NCI-H748 (cell line): ENCODE measurements at regions not wholly inside any gene's neighbourhood (a gene's known extent, or its start where the extent isn't known, plus 50 kb on each side); places are given as distances from the start of the nearest gene placed in this dataset.
A peak's percentile ranks its signal among the peaks of the same experiment; 100 is the strongest.

Source experiments
- DNase-seq: peaks from one replicate; lab custom pipeline; 2025; ENCODE audit not compliant: unreplicated experiment; lab: John Stamatoyannopoulos, UW

- DNase-seq: no peak
Measured at GRCh38 chr1:202067188-202067974, 55.3 kb upstream of the GPR37L1 start.

- no peak for DNase-seq
Measured at GRCh38 chr1:202068596-202068995, 54.1 kb upstream of the GPR37L1 start.

DNA sequence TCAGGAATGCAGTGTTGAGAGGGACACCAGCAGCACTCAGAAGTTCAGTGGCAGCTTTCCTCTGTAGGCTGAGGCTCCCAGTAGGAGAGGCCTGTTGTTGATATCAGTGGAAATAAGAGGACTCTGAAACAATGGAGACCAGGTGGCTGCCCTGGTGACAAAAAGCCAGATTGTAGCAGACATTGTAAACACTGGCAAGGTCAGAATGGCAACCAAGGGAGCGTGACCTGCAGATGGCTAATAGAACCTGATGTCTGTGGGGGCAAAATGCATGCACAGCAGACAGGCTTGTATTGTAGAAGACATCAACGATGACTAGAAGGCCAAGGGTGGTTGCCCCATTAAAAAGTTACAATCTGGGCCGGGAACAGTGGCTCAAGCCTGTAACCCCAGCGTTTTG lies 53.1 kb upstream of the GPR37L1 start:
- DNase-seq: peak; percentile 86

- no peak for DNase-seq
Measured at GRCh38 chr1:202072211-202072765, 50.4 kb upstream of the GPR37L1 start.
